ENCODE measurements at regions not wholly inside any gene's neighbourhood (a gene's known extent, or its start where the extent isn't known, plus 50 kb on each side); places are given as distances from the start of the nearest gene placed in this dataset.

DNA sequence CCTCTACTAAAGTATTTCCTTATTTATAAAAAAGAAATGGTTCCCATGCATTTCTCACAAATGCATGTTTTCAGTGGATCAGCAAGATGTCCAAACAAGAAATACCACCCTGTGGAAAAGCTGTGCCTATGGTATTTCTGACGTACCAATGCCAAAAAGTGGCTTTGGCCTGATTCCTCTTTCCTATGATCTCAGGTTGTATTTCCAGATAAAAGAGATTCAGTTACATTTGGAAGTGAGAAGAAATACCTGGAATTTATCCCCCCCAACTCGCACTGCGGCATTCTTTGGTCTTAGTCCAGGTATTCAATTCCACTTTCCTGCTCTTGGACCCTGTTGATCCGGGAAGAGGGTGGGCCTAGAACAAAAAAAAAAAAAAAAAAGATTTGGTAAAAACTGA is 815.9 kb upstream of the FRG1 start:
- no peak overlapping the region for H3K4me3 ChIP-seq (ENCODE audit: low read depth, low read length)
- TF ChIP-seq, protein P1, sequence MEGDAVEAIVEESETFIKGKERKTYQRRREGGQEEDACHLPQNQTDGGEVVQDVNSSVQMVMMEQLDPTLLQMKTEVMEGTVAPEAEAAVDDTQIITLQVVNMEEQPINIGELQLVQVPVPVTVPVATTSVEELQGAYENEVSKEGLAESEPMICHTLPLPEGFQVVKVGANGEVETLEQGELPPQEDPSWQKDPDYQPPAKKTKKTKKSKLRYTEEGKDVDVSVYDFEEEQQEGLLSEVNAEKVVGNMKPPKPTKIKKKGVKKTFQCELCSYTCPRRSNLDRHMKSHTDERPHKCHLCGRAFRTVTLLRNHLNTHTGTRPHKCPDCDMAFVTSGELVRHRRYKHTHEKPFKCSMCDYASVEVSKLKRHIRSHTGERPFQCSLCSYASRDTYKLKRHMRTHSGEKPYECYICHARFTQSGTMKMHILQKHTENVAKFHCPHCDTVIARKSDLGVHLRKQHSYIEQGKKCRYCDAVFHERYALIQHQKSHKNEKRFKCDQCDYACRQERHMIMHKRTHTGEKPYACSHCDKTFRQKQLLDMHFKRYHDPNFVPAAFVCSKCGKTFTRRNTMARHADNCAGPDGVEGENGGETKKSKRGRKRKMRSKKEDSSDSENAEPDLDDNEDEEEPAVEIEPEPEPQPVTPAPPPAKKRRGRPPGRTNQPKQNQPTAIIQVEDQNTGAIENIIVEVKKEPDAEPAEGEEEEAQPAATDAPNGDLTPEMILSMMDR (IDR thresholded peaks at IDR 0.05; ENCODE audit: low read depth, low read length): no peak

DNA sequence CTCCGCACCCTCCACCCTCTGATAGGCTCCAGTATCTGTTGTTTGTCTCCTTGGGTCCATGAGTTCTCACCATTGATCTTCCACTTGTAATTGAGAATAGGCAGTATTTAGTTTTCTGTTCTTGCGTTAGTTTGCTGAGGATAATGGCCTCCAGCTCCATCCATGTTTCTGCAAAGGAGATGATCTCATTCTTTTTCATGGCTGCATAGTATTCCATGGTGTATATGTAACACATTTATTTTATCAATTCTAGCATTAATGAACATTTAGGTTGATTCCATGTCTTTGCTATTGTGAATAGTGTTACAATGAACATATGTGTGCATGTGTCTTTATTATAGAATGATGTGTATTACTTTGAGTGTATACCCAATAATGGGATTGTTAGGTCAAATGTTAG is 814.6 kb upstream of the FRG1 start:
- TF ChIP-seq, protein P1 (IDR thresholded peaks at IDR 0.05; ENCODE audit: low read depth, low read length): no peak
- no peak overlapping the region for H3K4me3 ChIP-seq (ENCODE audit: low read depth, low read length)

DNA sequence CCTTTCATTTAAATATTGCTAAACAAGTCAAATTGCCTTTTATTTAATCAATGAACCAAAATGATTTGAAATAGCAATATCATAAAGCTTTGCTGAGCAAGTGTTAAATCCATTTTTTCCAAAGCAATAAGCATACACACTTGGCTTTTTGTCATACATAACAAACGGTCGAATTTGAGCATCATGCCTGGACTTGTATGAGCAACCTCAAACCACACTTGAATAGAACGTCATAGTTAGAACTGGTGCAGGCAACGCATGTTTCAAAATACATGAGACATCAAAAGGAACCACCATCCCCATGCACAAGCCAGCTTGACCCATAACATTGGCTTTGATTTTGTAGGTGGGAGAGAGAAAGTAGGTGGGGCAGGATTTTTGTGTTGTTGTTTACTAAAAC is 812.3 kb upstream of the FRG1 start:
- H3K4me3 ChIP-seq (ENCODE audit: low read depth, low read length): no peak overlapping the region
- TF ChIP-seq, protein P1 (IDR thresholded peaks at IDR 0.05; ENCODE audit: low read depth, low read length): no peak

DNA sequence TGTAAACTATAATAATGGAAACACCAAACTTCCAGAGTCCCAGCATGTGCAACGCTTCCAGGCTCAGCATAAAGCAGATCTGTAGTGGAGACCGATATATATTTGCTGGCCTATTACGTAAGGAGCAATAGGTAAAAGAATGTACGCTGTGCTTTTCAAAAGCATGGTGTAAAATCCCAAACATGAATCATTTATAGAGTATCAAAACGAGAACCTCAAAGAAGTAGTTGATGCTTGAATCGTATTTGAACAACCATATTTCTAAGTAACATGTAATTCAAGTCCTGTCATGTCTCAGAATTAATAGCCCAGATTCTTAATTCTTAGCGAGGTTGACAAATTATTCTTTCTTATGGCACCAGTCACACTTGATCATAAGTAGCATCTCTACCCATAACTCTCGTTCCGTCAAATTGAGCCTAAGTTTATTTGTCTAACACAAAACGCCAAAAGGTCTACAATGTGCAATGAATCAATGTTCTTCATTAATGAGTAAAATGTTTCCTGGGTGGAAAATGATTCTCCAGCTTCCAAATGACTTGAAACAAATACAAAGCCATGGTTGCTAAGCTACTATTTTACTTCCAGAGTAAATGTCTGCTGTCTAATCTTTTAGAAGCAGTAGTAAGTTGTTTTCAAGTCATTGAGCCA is 811.5 kb upstream of the FRG1 start:
- TF ChIP-seq, protein P1 (IDR thresholded peaks at IDR 0.05; ENCODE audit: low read depth, low read length): no peak
- H3K4me3 ChIP-seq (ENCODE audit: low read depth, low read length): no peak overlapping the region

DNA sequence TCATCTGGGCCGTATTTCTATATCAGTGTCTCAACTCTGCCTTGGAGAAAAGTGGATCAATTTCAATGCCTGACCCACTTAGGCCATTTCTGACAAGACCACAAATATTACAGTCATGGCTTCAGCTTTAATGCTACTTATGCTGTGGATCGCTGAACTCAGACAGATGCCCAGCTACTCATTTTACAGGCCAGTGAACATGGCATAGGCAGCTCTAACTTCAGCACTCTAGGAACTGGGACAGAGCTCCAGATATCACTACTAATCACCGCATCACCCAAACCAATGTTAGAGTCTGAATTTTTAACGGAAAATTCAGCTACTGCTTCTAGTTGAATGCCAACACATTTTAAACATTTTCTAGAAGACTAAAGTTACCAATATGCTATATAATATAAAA is 809.6 kb upstream of the FRG1 start:
- TF ChIP-seq, protein P1 (IDR thresholded peaks at IDR 0.05; ENCODE audit: low read depth, low read length): no peak
- H3K4me3 ChIP-seq (ENCODE audit: low read depth, low read length): no peak overlapping the region

DNA sequence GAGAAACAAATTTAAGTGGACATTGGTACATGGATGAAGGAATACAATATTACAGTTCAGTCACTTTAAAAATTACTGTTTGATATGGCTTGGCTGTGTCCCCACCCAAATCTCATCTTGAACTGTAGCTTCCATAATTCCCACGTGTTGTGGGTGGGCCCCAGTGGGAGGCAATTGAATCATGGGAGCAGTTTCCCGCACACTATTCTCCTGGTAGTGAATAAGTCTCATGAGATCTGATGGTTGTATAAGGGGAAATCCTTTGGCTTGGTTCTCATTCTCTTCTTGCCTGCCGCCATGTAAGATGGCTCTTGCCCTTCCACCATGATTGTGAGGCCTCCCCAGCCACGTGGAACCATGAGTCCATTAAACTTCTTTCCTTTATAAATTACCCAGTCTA is 804.2 kb upstream of the FRG1 start:
- H3K4me3 ChIP-seq (ENCODE audit: low read depth, low read length): no peak overlapping the region
- TF ChIP-seq, protein P1 (IDR thresholded peaks at IDR 0.05; ENCODE audit: low read depth, low read length): no peak

DNA sequence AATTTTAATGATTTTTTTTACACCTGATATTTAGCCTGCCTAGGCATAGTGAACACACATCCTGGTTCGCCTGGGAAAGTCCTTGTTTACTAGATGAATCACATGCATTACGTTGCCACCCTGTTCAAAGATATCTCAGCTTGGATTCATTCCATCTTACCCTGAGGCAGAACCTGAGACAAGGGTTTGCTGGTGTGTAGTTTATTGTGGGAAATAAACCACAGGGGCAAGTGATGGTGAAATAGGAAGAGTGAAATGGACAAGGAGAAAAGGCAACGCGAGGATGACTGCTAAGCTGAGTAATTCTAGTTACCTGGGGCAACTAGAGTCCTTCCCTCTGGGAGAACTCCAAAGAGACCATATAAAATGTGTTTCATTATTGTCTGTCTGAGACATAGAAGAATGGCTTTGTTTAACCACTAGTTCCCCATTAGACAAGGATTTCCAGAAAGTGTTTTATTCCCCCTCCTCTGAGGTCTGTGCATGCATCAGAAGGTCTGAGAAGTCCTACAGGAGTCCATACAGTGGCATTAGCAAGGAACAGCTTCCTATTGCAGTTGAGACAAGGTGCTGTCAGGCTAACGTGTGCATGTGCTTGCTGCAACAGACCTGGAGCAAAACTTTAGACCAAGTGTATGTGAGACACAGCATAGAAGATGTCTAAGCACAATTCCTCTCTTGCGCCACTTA is 797.3 kb upstream of the FRG1 start:
- TF ChIP-seq, protein P1 (IDR thresholded peaks at IDR 0.05; ENCODE audit: low read depth, low read length): no peak
- H3K4me3 ChIP-seq (ENCODE audit: low read depth, low read length): no peak overlapping the region

Data from WI38 (cell line).